Neural cell (in vitro differentiated cells): ENCODE measurements at regions not wholly inside any gene's neighbourhood (a gene's known extent, or its start where the extent isn't known, plus 50 kb on each side); places are given as distances from the start of the nearest gene placed in this dataset.

Experiments used
- H2AFZ ChIP-seq: fragments of 200-600, 300-800 bp; sonication (generic), shearing (Covaris generic); 2 replicates; pipeline ENCODE4 v1.6.0; 2014; ENCODE audit warnings: low read depth, mild to moderate bottlenecking, antibody characterized with exemption, low read length, moderate library complexity
- H3F3A ChIP-seq: fragments of 200-600 bp; shearing (Covaris generic); 2 replicates; pipeline ENCODE4 v1.6.1; 2016; ENCODE audit warnings: mild to moderate bottlenecking, moderate library complexity, mixed read lengths, antibody characterized with exemption, low read length; ENCODE audit not compliant: insufficient read depth, poor library complexity, severe bottlenecking
- H3K27ac ChIP-seq: fragments of 200-600, 300-800 bp; sonication (generic), shearing (Covaris generic); 2 replicates; pipeline ENCODE4 v1.5.1; 2014; ENCODE audit warnings: mild to moderate bottlenecking, low read length, moderate library complexity
- H3K27me3 ChIP-seq: fragments of 300-800, 200-600 bp; sonication (generic), shearing (Covaris generic); 2 replicates; pipeline ENCODE4 v1.6.0; 2014; ENCODE audit warnings: mild to moderate bottlenecking, low read depth, low read length, moderate library complexity; ENCODE audit not compliant: insufficient read depth
- H3K36me3 ChIP-seq: fragments of 300-800, 200-600 bp; sonication (generic), shearing (Covaris generic); 2 replicates; pipeline ENCODE4 v1.5.1; 2014; ENCODE audit warnings: mild to moderate bottlenecking, antibody characterized with exemption, low read length, moderate library complexity; ENCODE audit not compliant: insufficient read depth
- H3K4me2 ChIP-seq: fragments of 300-800, 200-600 bp; sonication (generic), shearing (Covaris generic); 2 replicates; pipeline ENCODE4 v1.6.0; 2014; ENCODE audit warnings: mild to moderate bottlenecking, low read length
- H3K4me3 ChIP-seq: fragments of 300-800, 200-600 bp; sonication (generic), shearing (Covaris generic); 2 replicates; pipeline ENCODE4 v1.5.1; 2014; ENCODE audit warnings: mild to moderate bottlenecking, low read length, moderate library complexity
- H3K79me2 ChIP-seq: fragments of 200-600 bp; shearing (Covaris generic); replicated peaks from 2 replicates; pipeline ENCODE4 v1.6.0; 2014; ENCODE audit warnings: mild to moderate bottlenecking, low read length, moderate library complexity; ENCODE audit not compliant: insufficient read depth
- H3K9ac ChIP-seq: fragments of 300-800, 200-600 bp; sonication (generic), shearing (Covaris generic); 2 replicates; pipeline ENCODE4 v1.6.1; 2016; ENCODE audit warnings: mild to moderate bottlenecking, low read length, mixed read lengths
- H3K9me2 ChIP-seq: fragments of 200-600 bp; shearing (Covaris generic); 2 replicates; pipeline ENCODE4 v1.6.1; 2016; ENCODE audit warnings: mild to moderate bottlenecking, low read length, mixed read lengths; ENCODE audit not compliant: insufficient read depth
- H3K9me3 ChIP-seq: fragments of 200-600, 300-800 bp; sonication (generic), shearing (Covaris generic); 2 replicates; pipeline ENCODE4 v1.6.1; 2016; ENCODE audit warnings: mild to moderate bottlenecking, mixed run types, low read length, moderate library complexity, mixed read lengths
- H4K20me1 ChIP-seq: fragments of 200-600 bp; shearing (Covaris generic); 2 replicates; pipeline ENCODE4 v1.6.1; 2016; ENCODE audit warnings: mild to moderate bottlenecking, mixed run types; ENCODE audit not compliant: insufficient read depth
- EP300 ChIP-seq: fragments of 450-650 bp; conservative IDR thresholded peaks from 2 replicates; pipeline ENCODE4 v1.6.1; 2014; ENCODE audit warnings: antibody characterized with exemption, mild to moderate bottlenecking, moderate library complexity; ENCODE audit not compliant: poor library complexity, severe bottlenecking
- EZH2 ChIP-seq: fragments of 200-600, 300-800 bp; shearing (Covaris generic), sonication (generic); IDR thresholded peaks from 2 replicates; pipeline ENCODE4 v1.6.1; 2014; ENCODE audit warnings: antibody characterized with exemption, low read length, borderline replicate concordance, mild to moderate bottlenecking; ENCODE audit not compliant: insufficient read depth, poor library complexity, severe bottlenecking
- MXI1 ChIP-seq: fragments of 450-650 bp; conservative IDR thresholded peaks from 2 replicates; pipeline ENCODE4 v1.6.1; 2014; ENCODE audit warnings: antibody characterized with exemption, mild to moderate bottlenecking; ENCODE audit not compliant: poor library complexity, severe bottlenecking
- POLR2AphosphoS5 ChIP-seq: IDR thresholded peaks from 2 replicates; pipeline ENCODE4 v1.6.1; 2012
- RAD21 ChIP-seq: fragments of 450-650 bp; conservative IDR thresholded peaks from 2 replicates; pipeline ENCODE4 v1.6.1; 2014; ENCODE audit warnings: antibody characterized with exemption, mild to moderate bottlenecking, moderate library complexity
- SMC3 ChIP-seq: fragments of 450-650 bp; conservative IDR thresholded peaks from 2 replicates; pipeline ENCODE4 v1.6.1; 2014; ENCODE audit warnings: antibody characterized with exemption, mild to moderate bottlenecking, moderate library complexity; ENCODE audit not compliant: poor library complexity
- TAF1 ChIP-seq: IDR thresholded peaks from 2 replicates; pipeline ENCODE4 v1.6.1; 2012; ENCODE audit warnings: low read depth
- TF ChIP-seq, protein P1 (sequence below): fragments of 450-650 bp; IDR thresholded peaks from 2 replicates; pipeline ENCODE4 v1.5.1; 2014; ENCODE audit warnings: antibody characterized with exemption, mild to moderate bottlenecking, moderate library complexity; ENCODE audit not compliant: poor library complexity, severe bottlenecking
- TF ChIP-seq, protein P2 (sequence below): IDR thresholded peaks from 2 replicates; pipeline ENCODE4 v1.6.1; 2012; ENCODE audit warnings: borderline replicate concordance

DNA sequence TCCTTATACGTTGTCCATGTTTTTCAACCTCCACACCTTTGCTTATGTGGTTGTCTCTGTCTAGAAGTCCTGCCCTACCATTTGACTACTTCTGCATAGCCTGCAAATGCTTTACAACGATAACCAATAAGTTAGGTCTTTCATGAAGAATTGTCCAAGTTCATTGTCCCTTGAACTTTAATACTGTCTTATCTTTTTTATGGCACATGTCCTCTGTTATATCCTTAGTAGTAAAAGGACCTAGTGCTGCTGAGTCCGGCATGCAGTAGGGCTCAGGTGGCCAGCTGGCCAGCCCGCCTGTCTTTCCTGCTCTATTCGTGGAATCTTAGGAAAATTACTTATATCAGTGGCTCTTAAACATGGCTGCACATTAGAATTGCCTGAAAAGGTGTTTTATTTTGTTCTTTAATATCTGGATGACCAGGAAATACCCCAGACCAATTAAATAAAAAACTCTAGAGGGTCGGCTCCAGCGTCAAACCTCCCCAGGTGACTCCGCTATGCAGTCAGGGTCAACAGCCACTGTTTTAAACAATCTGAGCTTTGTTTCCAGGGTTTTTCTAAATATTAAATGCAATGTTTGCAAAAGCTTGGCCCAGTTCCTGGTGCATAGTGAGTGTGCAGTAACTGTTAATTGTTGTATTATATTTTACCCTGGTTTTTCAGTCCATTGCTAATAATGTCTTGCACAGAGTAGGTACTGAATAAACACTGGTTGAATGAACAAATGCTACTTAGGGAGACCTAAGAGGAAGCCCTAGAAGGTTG, 64.6 kb upstream of the SESN3 start:
- no peaks in the 10 kb centered on the region for H3K9me3 ChIP-seq

DNA sequence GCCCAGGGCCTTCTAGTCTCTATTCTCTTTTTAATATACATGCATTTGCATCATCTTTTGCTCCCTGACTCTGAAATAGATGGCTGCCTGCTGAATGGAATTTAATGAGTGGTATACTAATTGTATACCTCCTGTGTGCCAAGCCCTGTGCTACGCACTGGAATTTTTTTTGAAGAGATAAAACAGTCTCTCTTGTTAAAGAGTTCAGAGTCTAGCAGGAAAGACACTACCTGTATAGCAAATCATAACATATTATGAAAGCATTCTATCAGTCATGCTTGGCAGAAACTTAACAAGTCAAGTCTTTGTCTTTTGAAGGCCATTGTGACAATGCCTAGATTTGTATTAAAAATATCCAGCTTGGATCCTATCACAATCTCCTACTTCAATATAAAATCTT, 63.7 kb upstream of the SESN3 start:
- Histone ChIP-seq H3K27ac (no peak overlapping the region), H2AFZ (no peak overlapping the region), H4K20me1 (no peaks in the 10 kb centered on the region), H3K79me2 (no peaks in the 10 kb centered on the region), H3K9me3 (no peaks in the 10 kb centered on the region), H3K27me3 (no peaks in the 10 kb centered on the region), H3K4me2 (no peak overlapping the region), H3K4me3 (no peak overlapping the region), H3K36me3 (no peaks in the 10 kb centered on the region), H3K9ac (no peak overlapping the region), H3F3A (no peaks in the 10 kb centered on the region), H3K9me2 (no peaks in the 10 kb centered on the region)
- TF ChIP-seq RAD21 (no peak), EP300 (no peak), MXI1 (no peak), POLR2AphosphoS5 (no peak), EZH2 (no peak), SMC3 (no peak), TAF1 (no peak)
- TF ChIP-seq, protein P1, sequence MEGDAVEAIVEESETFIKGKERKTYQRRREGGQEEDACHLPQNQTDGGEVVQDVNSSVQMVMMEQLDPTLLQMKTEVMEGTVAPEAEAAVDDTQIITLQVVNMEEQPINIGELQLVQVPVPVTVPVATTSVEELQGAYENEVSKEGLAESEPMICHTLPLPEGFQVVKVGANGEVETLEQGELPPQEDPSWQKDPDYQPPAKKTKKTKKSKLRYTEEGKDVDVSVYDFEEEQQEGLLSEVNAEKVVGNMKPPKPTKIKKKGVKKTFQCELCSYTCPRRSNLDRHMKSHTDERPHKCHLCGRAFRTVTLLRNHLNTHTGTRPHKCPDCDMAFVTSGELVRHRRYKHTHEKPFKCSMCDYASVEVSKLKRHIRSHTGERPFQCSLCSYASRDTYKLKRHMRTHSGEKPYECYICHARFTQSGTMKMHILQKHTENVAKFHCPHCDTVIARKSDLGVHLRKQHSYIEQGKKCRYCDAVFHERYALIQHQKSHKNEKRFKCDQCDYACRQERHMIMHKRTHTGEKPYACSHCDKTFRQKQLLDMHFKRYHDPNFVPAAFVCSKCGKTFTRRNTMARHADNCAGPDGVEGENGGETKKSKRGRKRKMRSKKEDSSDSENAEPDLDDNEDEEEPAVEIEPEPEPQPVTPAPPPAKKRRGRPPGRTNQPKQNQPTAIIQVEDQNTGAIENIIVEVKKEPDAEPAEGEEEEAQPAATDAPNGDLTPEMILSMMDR, result no peak
- TF ChIP-seq, protein P2, sequence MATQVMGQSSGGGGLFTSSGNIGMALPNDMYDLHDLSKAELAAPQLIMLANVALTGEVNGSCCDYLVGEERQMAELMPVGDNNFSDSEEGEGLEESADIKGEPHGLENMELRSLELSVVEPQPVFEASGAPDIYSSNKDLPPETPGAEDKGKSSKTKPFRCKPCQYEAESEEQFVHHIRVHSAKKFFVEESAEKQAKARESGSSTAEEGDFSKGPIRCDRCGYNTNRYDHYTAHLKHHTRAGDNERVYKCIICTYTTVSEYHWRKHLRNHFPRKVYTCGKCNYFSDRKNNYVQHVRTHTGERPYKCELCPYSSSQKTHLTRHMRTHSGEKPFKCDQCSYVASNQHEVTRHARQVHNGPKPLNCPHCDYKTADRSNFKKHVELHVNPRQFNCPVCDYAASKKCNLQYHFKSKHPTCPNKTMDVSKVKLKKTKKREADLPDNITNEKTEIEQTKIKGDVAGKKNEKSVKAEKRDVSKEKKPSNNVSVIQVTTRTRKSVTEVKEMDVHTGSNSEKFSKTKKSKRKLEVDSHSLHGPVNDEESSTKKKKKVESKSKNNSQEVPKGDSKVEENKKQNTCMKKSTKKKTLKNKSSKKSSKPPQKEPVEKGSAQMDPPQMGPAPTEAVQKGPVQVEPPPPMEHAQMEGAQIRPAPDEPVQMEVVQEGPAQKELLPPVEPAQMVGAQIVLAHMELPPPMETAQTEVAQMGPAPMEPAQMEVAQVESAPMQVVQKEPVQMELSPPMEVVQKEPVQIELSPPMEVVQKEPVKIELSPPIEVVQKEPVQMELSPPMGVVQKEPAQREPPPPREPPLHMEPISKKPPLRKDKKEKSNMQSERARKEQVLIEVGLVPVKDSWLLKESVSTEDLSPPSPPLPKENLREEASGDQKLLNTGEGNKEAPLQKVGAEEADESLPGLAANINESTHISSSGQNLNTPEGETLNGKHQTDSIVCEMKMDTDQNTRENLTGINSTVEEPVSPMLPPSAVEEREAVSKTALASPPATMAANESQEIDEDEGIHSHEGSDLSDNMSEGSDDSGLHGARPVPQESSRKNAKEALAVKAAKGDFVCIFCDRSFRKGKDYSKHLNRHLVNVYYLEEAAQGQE, result no peak

More for the DNA sequence above, 64.6 kb upstream of the SESN3 start:
- TF ChIP-seq, protein P1, result no peak
- TF ChIP-seq EZH2, result no peak
- no peak for TF ChIP-seq TAF1
- TF ChIP-seq SMC3, result no peak
- TF ChIP-seq EP300, result no peak
- TF ChIP-seq RAD21, result no peak
- TF ChIP-seq POLR2AphosphoS5, result no peak
- TF ChIP-seq, protein P2, result no peak
- no peak for TF ChIP-seq MXI1
- Histone ChIP-seq H3K4me3 (no peak overlapping the region), H3K9me2 (no peaks in the 10 kb centered on the region), H3F3A (no peaks in the 10 kb centered on the region), H3K27ac (no peak overlapping the region), H3K79me2 (no peaks in the 10 kb centered on the region), H2AFZ (no peak overlapping the region), H3K9ac (no peak overlapping the region), H3K4me2 (no peak overlapping the region), H3K27me3 (no peaks in the 10 kb centered on the region), H4K20me1 (no peaks in the 10 kb centered on the region), H3K36me3 (no peaks in the 10 kb centered on the region)
